ENCODE measurements at regions not wholly inside any gene's neighbourhood (a gene's known extent, or its start where the extent isn't known, plus 50 kb on each side); places are given as distances from the start of the nearest gene placed in this dataset.
"Not testable (repeated sequence)": the region's sequence is repeated elsewhere in the genome, so short reads cannot be mapped to it uniquely, and the experiment has no call there.

DNA sequence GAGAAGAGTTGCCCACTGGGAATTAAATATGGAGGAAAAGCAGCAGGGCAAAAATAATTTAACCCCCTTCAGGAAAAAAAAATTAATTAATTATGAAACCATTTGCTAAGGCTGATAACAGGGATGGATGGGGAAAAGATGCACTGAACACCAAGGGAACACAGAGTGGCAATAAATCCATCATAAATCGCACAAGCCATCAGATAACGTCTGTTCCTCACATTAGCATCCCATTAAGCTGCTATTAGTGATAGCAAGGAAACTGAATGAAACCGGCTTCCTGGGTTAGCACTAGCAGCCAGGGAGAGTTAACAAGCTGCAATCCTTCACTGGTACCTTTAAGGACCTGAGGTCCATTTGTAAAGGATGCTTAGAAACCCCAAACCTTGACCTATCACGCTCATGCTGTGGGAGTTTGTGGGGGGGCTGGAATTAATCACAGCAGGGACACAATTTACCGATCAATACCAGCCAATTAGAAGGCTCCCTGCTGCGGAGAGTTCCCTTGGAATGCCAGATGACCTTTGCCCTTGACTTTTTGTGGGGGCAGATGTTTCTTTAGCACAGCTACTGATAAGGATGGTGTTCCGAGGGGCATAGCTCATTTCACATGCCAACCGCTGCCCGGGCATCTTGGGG is 175.5 kb upstream of the KLF7 start:
- Histone ChIP-seq H3K9me3 (ENCODE audit: low read depth) (no peaks in the 10 kb centered on the region), H3K79me2 (ENCODE audit: insufficient read depth) (no peaks in the 10 kb centered on the region), H3K9ac (no peak overlapping the region), H3K4me2 (ENCODE audit: unreplicated experiment) (no peak overlapping the region), H3K27me3 (replicated peaks; ENCODE audit: insufficient read depth) (no peaks in the 10 kb centered on the region), H4K20me1 (ENCODE audit: insufficient read depth) (no peaks in the 10 kb centered on the region), H3K4me1 (ENCODE audit: insufficient read depth) (0 out of 2 replicates have a peak, but pooled peaks cover 9% of the 10 kb centered on the region), H3F3A (ENCODE audit: insufficient read depth) (no peaks in the 10 kb centered on the region), H2AFZ (no peak overlapping the region), H3K9me2 (ENCODE audit: insufficient read depth) (no peaks in the 10 kb centered on the region), H3K4me3 (no peak overlapping the region), H3K27ac (no peak overlapping the region), H3K36me3 (ENCODE audit: low read depth) (no peaks in the 10 kb centered on the region)
- WGBS, 2 experiments (ENCODE audit: low coverage in 1 of 2, low lambda C conversion rate in 2 of 2, missing lambda C conversion rate in 2 of 2): 81 to 83% methylated on average over 9 of the region's 9 CpGs
- TF ChIP-seq EZH2 (IDR thresholded peaks at IDR 0.05; ENCODE audit: insufficient read depth, poor library complexity, severe bottlenecking) (no peak), EZH2phosphoT487 (IDR thresholded peaks at IDR 0.05; ENCODE audit: insufficient read depth, low read depth) (no peak)
- in situ Hi-C loops (cut with MboI): no loop called here
- DNase-seq: no peak

DNA sequence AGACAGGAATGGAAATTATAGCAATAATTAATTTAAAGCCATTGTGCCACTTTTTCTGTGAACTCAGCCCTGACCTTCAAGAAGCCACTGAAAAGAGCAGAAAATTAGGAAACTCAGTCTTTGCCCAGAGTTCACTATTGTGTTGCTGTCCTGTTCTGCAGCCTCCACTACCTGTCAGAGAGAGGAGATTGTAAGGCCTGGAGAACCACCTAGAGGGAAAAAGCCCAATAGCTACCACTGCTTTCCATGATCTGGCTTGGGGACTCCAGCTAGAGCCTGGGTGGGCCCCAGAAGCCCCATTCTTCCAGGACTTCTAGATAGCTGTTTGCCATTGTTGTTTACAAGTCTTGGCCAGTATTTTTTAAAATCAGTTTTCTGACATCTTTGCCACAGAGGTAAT is 176.1 kb upstream of the KLF7 start:
- Histone ChIP-seq H3K27me3 (replicated peaks; ENCODE audit: insufficient read depth) (no peaks in the 10 kb centered on the region), H4K20me1 (ENCODE audit: insufficient read depth) (no peaks in the 10 kb centered on the region), H3K9ac (no peak overlapping the region), H3K4me1 (ENCODE audit: insufficient read depth) (0 out of 2 replicates have a peak, but pooled peaks cover 9% of the 10 kb centered on the region), H3K36me3 (ENCODE audit: low read depth) (no peaks in the 10 kb centered on the region), H3K9me3 (ENCODE audit: low read depth) (no peaks in the 10 kb centered on the region), H3K9me2 (ENCODE audit: insufficient read depth) (no peaks in the 10 kb centered on the region), H3K79me2 (ENCODE audit: insufficient read depth) (no peaks in the 10 kb centered on the region), H3K27ac (no peak overlapping the region), H3K4me3 (no peak overlapping the region), H3F3A (ENCODE audit: insufficient read depth) (no peaks in the 10 kb centered on the region), H3K4me2 (ENCODE audit: unreplicated experiment) (no peak overlapping the region), H2AFZ (no peak overlapping the region)
- in situ Hi-C loops (cut with MboI): no loop called here
- no peak for DNase-seq
- no peak for TF ChIP-seq EZH2phosphoT487 (IDR thresholded peaks at IDR 0.05; ENCODE audit: insufficient read depth, low read depth)
- TF ChIP-seq EZH2 (IDR thresholded peaks at IDR 0.05; ENCODE audit: insufficient read depth, poor library complexity, severe bottlenecking): no peak

DNA sequence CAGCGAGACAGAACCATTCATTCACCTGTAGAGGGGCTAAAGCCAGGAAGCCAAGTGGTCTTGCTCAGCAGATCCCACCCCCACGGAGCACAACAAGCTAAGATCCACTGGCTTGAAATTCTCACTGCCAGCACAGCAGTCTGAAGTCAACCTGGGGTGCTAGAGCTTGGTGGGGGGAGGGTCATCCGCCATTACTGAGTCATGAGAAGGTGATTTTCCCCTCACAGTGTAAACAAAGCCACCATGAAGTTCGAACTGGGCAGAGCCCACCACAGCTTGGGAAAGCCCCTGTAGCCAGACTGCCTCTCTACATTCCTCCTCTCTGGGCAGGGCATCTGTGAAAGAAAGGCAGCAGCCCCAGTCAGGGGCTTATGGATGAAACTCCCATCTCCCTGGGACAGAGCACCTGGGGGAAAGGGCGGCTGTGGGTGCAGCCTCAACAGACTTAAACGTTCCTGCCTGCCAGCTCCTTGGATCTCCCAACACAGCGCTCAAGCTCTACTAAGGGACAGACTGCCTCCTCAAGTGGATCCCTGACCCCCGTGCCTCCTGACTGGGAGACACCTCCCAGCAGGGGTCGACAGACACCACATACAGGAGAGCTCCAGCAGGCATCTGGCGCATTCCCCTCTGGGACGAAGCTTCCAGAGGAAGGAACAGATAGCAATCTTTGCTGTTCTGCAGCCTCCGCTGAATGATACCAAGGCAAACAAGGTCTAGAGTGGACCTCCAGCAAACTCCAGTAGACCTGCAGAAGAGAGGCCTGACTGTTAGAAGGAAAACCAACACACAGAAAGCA is 179.0 kb upstream of the KLF7 start:
- H3K27me3 ChIP-seq (replicated peaks; ENCODE audit: insufficient read depth); H3K36me3 ChIP-seq (ENCODE audit: low read depth); H3K9me3 ChIP-seq (ENCODE audit: low read depth); H3K4me3 ChIP-seq; H2AFZ ChIP-seq; H3K9me2 ChIP-seq (ENCODE audit: insufficient read depth); H3K27ac ChIP-seq; H3F3A ChIP-seq (ENCODE audit: insufficient read depth); DNase-seq; H4K20me1 ChIP-seq (ENCODE audit: insufficient read depth); H3K79me2 ChIP-seq (ENCODE audit: insufficient read depth); H3K4me1 ChIP-seq (ENCODE audit: insufficient read depth); H3K9ac ChIP-seq; in situ Hi-C loops (cut with MboI); H3K4me2 ChIP-seq (ENCODE audit: unreplicated experiment): not testable (repeated sequence)
- 83 to 85% methylated on average over 12 of the region's 12 CpGs for WGBS, 2 experiments (ENCODE audit: low coverage in 1 of 2, low lambda C conversion rate in 2 of 2, missing lambda C conversion rate in 2 of 2)

DNA sequence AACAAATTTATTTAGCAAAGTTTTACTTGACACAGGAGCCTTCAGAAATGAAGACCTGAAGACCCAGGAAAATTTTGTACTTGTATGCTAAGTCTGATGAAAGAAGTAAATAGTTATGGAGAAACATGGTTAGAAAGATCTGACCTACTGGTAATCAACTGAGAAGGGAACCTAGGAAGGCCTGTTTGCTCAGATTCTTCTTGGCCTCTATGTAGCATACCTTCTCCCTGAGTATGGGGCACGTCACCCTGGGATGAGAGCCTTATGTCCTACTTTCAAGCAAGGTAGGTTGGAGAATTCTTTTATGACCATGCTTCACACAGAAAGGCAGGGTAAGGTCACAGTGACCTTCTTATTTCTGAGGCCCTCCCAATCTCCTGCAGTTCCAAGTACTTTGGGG is 178.6 kb upstream of the CREB1 start:
- H3K4me2 ChIP-seq (ENCODE audit: unreplicated experiment): no peak overlapping the region

More for the DNA sequence above, 178.6 kb upstream of the CREB1 start:
- Histone ChIP-seq H3K4me1 (ENCODE audit: insufficient read depth) (no peaks in the 10 kb centered on the region), H3K9ac (no peak overlapping the region), H3K79me2 (ENCODE audit: insufficient read depth) (no peaks in the 10 kb centered on the region), H3K4me3 (no peak overlapping the region), H3K36me3 (ENCODE audit: low read depth) (no peaks in the 10 kb centered on the region), H3K27ac (no peak overlapping the region), H2AFZ (no peak overlapping the region), H3K27me3 (replicated peaks; ENCODE audit: insufficient read depth) (no peaks in the 10 kb centered on the region), H3F3A (ENCODE audit: insufficient read depth) (peaks cover 8% of the 10 kb centered on the region; the same call in 1 of the 2 replicates), H3K9me2 (ENCODE audit: insufficient read depth) (no peaks in the 10 kb centered on the region), H4K20me1 (ENCODE audit: insufficient read depth) (no peaks in the 10 kb centered on the region), H3K9me3 (ENCODE audit: low read depth) (no peaks in the 10 kb centered on the region)
- 78 to 88% methylated on average over 1 of the region's 1 CpG for WGBS, 2 experiments (ENCODE audit: low coverage in 1 of 2, low lambda C conversion rate in 2 of 2, missing lambda C conversion rate in 2 of 2)
- in situ Hi-C loops (cut with MboI): no loop called here
- no peak for DNase-seq
- TF ChIP-seq EZH2phosphoT487 (IDR thresholded peaks at IDR 0.05; ENCODE audit: insufficient read depth, low read depth): no peak
- TF ChIP-seq EZH2 (IDR thresholded peaks at IDR 0.05; ENCODE audit: insufficient read depth, poor library complexity, severe bottlenecking): no peak
